ENCODE measurements at regions not wholly inside any gene's neighbourhood (a gene's known extent, or its start where the extent isn't known, plus 50 kb on each side); places are given as distances from the start of the nearest gene placed in this dataset.

DNA sequence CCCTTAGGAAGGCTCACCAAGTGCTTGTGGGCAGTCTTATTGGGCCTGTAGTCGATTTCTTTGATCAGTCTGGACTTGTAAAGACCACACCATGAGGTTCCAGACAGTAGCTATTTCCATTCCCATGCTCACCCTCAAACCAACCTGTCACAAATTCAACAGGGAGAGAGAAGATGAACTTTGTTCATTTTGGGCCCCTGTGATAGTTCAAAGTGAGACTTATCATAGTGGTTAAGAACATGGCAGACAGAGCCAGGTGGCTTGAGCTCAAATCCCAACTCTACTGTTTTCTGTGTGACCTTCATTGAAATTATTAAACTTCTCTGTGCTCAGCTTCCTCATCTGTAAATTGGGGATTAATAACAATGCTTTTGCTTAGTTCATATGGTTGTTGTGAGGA is 53.9 kb upstream of the CTLA4 start:
- no peaks in the 10 kb centered on the region for H3K23me2 ChIP-seq (ENCODE audit: insufficient read length, low read depth, low read length, poor library complexity, severe bottlenecking)
- H3K4me1 ChIP-seq (ENCODE audit: insufficient read depth, low read length): peaks cover 4% of the 10 kb centered on the region
- H3K14ac ChIP-seq (ENCODE audit: insufficient read depth, low read length): no peak overlapping the region
- no peak overlapping the region for H2BK15ac ChIP-seq (ENCODE audit: low read depth, low read length)
- H2BK12ac ChIP-seq (ENCODE audit: insufficient read length, low read depth, low read length): no peak overlapping the region
- H3K4me2 ChIP-seq (ENCODE audit: insufficient read depth, insufficient read length, low read length): no peak overlapping the region
- Mint-ChIP-seq H3K27ac (no peak overlapping the region; a peak in 1 of 7 replicates), H3K36me3 (ENCODE audit: insufficient read depth in 1 of 3, low read depth in 3 of 3) (no peaks in the 10 kb centered on the region; a peak in 2 of 7 replicates), H3K4me1 (peaks cover 6 to 8% of the 10 kb centered on the region in 2 experiments; a peak in 3 of 4 replicates), H3K9me3 (no peaks in the 10 kb centered on the region), H3K27me3 (ENCODE audit: low read depth) (no peaks in the 10 kb centered on the region; the same call in none of the 2 replicates), H3K4me3 (no peak overlapping the region)
- H3K27me3 ChIP-seq (ENCODE audit: insufficient read depth, low read length): no peaks in the 10 kb centered on the region
- H4K8ac ChIP-seq (replicated peaks; ENCODE audit: insufficient read length, low read depth, low read length): no peak overlapping the region
- no peak overlapping the region for H3T11ph ChIP-seq (ENCODE audit: low read length)
- H2BK20ac ChIP-seq (ENCODE audit: low read depth, low read length, poor library complexity, severe bottlenecking): no peak overlapping the region
- H3K56ac ChIP-seq (ENCODE audit: insufficient read length, low read depth, low read length): no peak overlapping the region
- TF ChIP-seq, protein P1, sequence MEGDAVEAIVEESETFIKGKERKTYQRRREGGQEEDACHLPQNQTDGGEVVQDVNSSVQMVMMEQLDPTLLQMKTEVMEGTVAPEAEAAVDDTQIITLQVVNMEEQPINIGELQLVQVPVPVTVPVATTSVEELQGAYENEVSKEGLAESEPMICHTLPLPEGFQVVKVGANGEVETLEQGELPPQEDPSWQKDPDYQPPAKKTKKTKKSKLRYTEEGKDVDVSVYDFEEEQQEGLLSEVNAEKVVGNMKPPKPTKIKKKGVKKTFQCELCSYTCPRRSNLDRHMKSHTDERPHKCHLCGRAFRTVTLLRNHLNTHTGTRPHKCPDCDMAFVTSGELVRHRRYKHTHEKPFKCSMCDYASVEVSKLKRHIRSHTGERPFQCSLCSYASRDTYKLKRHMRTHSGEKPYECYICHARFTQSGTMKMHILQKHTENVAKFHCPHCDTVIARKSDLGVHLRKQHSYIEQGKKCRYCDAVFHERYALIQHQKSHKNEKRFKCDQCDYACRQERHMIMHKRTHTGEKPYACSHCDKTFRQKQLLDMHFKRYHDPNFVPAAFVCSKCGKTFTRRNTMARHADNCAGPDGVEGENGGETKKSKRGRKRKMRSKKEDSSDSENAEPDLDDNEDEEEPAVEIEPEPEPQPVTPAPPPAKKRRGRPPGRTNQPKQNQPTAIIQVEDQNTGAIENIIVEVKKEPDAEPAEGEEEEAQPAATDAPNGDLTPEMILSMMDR (conservative IDR thresholded peaks at IDR 0.05): no peak
- H3K79me1 ChIP-seq (ENCODE audit: insufficient read depth, low read depth, low read length, poor library complexity, severe bottlenecking): no peaks in the 10 kb centered on the region
- no peak overlapping the region for H4K5ac ChIP-seq (ENCODE audit: insufficient read length, low read depth, low read length)
- H3K18ac ChIP-seq (ENCODE audit: insufficient read length, low read depth, low read length): no peak overlapping the region
- H3K23ac ChIP-seq (ENCODE audit: insufficient read length, low read depth, low read length): no peak overlapping the region
- no peak overlapping the region for H4K91ac ChIP-seq (ENCODE audit: insufficient read length, low read depth, low read length)
- DNase-seq: no peak
- WGBS (ENCODE audit: extremely low coverage, insufficient read length, low lambda C conversion rate): no CpG with 5 or more reads among the region's 1 CpG
- no peaks in the 10 kb centered on the region for H3K9me3 ChIP-seq (ENCODE audit: control insufficient read depth, low read depth, low read length)
- H2BK5ac ChIP-seq (ENCODE audit: insufficient read length, low read length): no peak overlapping the region
- no peaks in the 10 kb centered on the region for H4K20me1 ChIP-seq (ENCODE audit: control insufficient read depth, insufficient read depth, insufficient read length)
- H3K4ac ChIP-seq (ENCODE audit: low read depth, low read length): no peak overlapping the region
- H3K79me2 ChIP-seq (ENCODE audit: insufficient read depth, low read length): no peaks in the 10 kb centered on the region
- no peak overlapping the region for H3K9ac ChIP-seq (ENCODE audit: extremely low read depth, insufficient read length, low read length)
- H2AK5ac ChIP-seq (ENCODE audit: insufficient read length, low read length): no peak overlapping the region
- no peak overlapping the region for H3K27ac ChIP-seq (ENCODE audit: insufficient read length, low read depth, low read length)
- H2BK120ac ChIP-seq (ENCODE audit: low read depth, low read length, poor library complexity, severe bottlenecking): no peak overlapping the region
- no peak overlapping the region for H2AFZ ChIP-seq (ENCODE audit: low read length)

Data from H9 (cell line).